ENCODE measurements at regions not wholly inside any gene's neighbourhood (a gene's known extent, or its start where the extent isn't known, plus 50 kb on each side); places are given as distances from the start of the nearest gene placed in this dataset.

DNA sequence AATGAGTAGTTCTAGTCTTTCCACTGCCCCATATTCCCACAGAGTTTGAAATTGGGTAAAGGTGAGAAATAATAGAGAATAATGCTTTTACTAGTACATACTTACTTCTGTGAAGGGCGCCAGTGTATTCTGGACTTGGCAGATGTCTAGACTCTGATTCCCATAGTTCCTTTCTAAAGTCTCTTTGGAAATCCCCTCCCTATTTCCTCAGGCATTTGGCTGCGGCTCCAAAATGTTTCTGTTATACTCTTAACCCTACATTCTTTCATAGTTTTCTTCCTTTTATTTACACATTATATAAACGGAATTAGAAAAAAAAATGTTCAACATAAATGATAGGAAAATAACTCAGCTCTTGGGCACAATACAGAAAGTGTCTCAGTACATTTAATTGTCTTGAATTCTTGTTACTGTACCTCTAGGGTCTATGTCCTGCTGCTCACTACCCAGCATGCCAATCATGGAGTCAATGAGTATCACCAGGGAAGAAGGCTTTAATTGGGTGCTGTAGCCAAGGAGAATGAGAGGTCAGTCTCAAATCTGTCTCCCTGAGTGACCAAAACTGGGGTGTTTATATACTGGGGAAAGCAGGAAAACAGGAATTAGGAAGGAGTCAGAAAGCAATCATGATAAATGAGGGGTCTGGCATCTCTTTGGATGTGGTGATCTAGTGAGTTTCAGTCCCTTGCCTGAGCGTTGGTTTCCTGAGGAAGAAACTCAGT lies 147.8 kb upstream of the MMADHC start:
- DNase-seq = no peak
- Histone ChIP-seq H3K4me3 (no peak overlapping the region), H3K27ac (no peak overlapping the region), H3K9me3 (no peaks in the 10 kb centered on the region), H3K27me3 (no peaks in the 10 kb centered on the region), H3K4me1 (no peaks in the 10 kb centered on the region), H3K36me3 (replicated peaks in 1 of 2; ENCODE audit: insufficient read depth in 1 of 2, low read depth in 2 of 2) (no peaks in the 10 kb centered on the region)
- intact Hi-C loops (cut with DNase I) = no loop called here
- ATAC-seq = no peak
- 62% methylated on average over 4 of the region's 4 CpGs for WGBS, 2 donors
- TF ChIP-seq POLR2A (IDR thresholded peaks at IDR 0.05) = no peak
- TF ChIP-seq, protein P1, sequence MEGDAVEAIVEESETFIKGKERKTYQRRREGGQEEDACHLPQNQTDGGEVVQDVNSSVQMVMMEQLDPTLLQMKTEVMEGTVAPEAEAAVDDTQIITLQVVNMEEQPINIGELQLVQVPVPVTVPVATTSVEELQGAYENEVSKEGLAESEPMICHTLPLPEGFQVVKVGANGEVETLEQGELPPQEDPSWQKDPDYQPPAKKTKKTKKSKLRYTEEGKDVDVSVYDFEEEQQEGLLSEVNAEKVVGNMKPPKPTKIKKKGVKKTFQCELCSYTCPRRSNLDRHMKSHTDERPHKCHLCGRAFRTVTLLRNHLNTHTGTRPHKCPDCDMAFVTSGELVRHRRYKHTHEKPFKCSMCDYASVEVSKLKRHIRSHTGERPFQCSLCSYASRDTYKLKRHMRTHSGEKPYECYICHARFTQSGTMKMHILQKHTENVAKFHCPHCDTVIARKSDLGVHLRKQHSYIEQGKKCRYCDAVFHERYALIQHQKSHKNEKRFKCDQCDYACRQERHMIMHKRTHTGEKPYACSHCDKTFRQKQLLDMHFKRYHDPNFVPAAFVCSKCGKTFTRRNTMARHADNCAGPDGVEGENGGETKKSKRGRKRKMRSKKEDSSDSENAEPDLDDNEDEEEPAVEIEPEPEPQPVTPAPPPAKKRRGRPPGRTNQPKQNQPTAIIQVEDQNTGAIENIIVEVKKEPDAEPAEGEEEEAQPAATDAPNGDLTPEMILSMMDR (IDR thresholded peaks at IDR 0.05) = no peak

DNA sequence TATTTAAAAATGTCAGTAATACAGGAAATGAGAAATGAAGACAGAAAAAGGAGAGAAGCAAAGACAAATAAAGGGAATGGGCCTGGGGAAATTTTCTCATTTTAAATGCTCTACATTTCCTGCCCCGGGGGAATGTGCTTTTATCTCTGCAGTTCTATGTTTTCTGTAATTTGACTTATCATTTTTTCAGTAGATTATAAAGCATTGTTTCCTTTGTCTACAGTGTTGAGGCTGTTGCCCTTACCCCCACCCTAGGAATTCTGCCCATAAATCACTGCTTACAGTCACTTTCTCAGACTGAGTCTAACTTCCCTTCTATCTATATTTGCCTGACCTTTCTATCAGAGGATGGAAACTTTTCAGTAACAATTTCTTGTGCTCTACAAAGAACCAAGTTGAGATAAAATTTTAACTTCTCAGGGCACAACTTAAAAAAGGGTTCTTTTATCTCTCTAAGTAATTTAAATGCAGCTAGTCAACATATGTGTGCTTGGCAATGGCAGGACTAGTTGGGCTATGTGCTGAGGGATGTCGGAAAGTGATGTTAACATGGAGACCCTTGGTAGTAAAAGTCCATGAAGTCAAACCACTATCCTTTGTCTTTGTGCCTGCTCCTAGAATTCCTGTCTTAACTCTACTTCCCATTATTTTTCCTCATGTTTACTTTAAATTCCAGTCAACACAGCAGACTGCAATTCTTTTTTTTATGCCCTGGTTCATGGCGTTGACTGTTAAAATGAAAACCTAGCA lies 146.5 kb upstream of the MMADHC start:
- Histone ChIP-seq H3K36me3 (replicated peaks in 1 of 2; ENCODE audit: insufficient read depth in 1 of 2, low read depth in 2 of 2) (no peaks in the 10 kb centered on the region), H3K9me3 (no peaks in the 10 kb centered on the region), H3K27me3 (no peaks in the 10 kb centered on the region), H3K27ac (no peak overlapping the region), H3K4me1 (no peaks in the 10 kb centered on the region), H3K4me3 (no peak overlapping the region)
- WGBS, 2 donors = 44 to 59% methylated on average over 3 of the region's 3 CpGs
- ATAC-seq = no peak
- intact Hi-C loops (cut with DNase I) = no loop called here
- no peak for DNase-seq
- no peak for TF ChIP-seq POLR2A (IDR thresholded peaks at IDR 0.05)
- TF ChIP-seq, protein P1 (IDR thresholded peaks at IDR 0.05) = no peak

DNA sequence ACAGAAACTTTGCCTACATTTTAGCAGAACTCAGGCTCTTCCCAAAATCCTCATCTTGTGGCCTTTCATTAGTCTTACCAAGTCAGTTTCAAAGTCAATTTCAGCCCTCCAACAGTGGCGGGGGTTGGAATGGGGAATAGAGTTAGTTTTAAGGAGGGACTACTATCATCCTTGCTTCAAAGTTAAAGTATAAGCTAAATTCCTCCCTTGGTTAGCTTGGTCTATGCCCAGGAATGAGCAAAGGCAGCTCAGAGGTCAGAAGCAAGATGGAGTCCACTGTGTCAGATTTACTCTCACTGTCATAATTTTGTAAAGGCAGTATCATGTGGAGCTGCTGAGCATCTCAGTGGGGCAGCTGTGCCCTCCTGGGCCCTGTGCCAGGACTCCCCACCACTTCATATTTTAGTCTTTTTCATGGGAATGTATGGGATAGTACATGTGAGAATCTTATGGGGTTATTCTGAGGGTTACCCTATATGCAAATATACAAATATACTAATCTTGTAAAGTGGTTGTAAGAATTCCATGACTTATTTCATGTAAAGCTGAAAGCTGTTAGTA lies 145.2 kb upstream of the MMADHC start:
- WGBS, 2 donors = 70 to 90% methylated on average over 1 of the region's 1 CpG
- no peak for DNase-seq
- Histone ChIP-seq H3K4me1 (no peaks in the 10 kb centered on the region), H3K36me3 (replicated peaks in 1 of 2; ENCODE audit: insufficient read depth in 1 of 2, low read depth in 2 of 2) (no peaks in the 10 kb centered on the region), H3K27ac (no peak overlapping the region), H3K4me3 (no peak overlapping the region), H3K27me3 (no peaks in the 10 kb centered on the region), H3K9me3 (no peaks in the 10 kb centered on the region)
- no peak for ATAC-seq
- TF ChIP-seq, protein P1 (IDR thresholded peaks at IDR 0.05) = no peak
- no peak for TF ChIP-seq POLR2A (IDR thresholded peaks at IDR 0.05)
- intact Hi-C loops (cut with DNase I) = no loop called here

DNA sequence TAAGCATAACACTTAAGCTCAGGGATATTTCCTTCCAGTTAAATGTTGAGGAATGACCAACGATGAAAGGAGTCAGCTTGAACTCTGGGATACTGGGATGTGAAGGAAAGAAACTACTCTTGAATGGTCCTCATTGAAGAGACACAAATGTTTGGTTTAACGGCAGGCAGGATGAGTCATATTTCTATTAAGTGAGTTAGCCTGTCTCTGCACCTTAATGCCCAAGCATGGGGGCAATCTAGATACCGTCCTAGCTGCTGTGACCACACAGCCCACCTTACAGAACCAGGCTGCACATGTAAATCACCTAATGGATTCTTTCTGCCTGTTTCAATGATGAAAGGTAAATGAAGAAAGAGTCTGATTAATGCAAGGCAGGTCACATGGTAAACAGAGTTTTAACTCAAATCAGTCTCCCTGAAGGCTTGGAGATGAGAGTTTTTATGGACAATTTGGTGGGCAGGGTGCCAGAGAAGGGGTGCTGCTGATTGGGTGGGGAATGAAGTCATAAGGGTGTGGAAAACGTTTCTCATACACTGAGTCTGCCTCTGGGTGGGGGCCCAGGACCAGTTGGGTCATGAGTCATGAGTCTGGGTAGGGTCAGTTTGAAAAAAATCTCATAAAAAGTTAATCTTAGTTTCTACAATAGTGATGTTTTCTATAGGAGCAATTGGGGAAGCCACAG lies 144.6 kb upstream of the MMADHC start:
- 62 to 66% methylated on average over 4 of the region's 4 CpGs for WGBS, 2 donors
- no peaks in the 10 kb centered on the region for H3K36me3 ChIP-seq (replicated peaks in 1 of 2; ENCODE audit: insufficient read depth in 1 of 2, low read depth in 2 of 2)
- no peaks in the 10 kb centered on the region for H3K27me3 ChIP-seq
- ATAC-seq (no peak), DNase-seq (no peak)
- intact Hi-C loops (cut with DNase I) = no loop called here
- H3K27ac ChIP-seq = no peak overlapping the region
- no peak overlapping the region for H3K4me3 ChIP-seq
- TF ChIP-seq, protein P1 (IDR thresholded peaks at IDR 0.05) = no peak
- no peak for TF ChIP-seq POLR2A (IDR thresholded peaks at IDR 0.05)
- no peaks in the 10 kb centered on the region for H3K9me3 ChIP-seq
- no peaks in the 10 kb centered on the region for H3K4me1 ChIP-seq
